ENCODE measurements at regions not wholly inside any gene's neighbourhood (a gene's known extent, or its start where the extent isn't known, plus 50 kb on each side); places are given as distances from the start of the nearest gene placed in this dataset.

DNA sequence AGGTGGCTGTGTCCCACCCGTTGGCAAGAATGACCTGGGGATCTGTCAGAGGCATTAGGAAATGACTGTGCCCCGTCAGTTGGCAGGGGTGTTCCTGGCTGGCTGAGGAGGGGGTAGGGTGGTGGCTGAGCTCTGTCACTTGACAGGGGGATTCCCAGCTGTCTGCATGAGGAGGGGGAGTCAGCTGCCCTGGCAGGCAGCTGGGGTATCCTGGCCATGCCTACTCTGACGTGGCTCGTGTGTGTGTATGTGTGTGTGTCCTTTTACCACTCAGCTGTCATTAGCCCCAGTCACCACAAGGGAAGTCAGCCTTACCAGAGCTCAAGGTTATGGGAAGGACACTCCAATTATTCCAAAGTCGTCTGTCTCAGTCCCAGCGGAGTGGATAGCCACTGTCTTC, 93.2 kb downstream of the EFNB1 start:
- TF ChIP-seq, protein P1, sequence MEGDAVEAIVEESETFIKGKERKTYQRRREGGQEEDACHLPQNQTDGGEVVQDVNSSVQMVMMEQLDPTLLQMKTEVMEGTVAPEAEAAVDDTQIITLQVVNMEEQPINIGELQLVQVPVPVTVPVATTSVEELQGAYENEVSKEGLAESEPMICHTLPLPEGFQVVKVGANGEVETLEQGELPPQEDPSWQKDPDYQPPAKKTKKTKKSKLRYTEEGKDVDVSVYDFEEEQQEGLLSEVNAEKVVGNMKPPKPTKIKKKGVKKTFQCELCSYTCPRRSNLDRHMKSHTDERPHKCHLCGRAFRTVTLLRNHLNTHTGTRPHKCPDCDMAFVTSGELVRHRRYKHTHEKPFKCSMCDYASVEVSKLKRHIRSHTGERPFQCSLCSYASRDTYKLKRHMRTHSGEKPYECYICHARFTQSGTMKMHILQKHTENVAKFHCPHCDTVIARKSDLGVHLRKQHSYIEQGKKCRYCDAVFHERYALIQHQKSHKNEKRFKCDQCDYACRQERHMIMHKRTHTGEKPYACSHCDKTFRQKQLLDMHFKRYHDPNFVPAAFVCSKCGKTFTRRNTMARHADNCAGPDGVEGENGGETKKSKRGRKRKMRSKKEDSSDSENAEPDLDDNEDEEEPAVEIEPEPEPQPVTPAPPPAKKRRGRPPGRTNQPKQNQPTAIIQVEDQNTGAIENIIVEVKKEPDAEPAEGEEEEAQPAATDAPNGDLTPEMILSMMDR (IDR thresholded peaks at IDR 0.05; ENCODE audit: low read depth, low read length, poor library complexity, severe bottlenecking), result no peak
- no peak for TF ChIP-seq EZH2phosphoT487 (IDR thresholded peaks at IDR 0.05; ENCODE audit: borderline replicate concordance, low read length)

Measured in DOHH2 (cell line).